ENCODE measurements at regions not wholly inside any gene's neighbourhood (a gene's known extent, or its start where the extent isn't known, plus 50 kb on each side); places are given as distances from the start of the nearest gene placed in this dataset.

DNA sequence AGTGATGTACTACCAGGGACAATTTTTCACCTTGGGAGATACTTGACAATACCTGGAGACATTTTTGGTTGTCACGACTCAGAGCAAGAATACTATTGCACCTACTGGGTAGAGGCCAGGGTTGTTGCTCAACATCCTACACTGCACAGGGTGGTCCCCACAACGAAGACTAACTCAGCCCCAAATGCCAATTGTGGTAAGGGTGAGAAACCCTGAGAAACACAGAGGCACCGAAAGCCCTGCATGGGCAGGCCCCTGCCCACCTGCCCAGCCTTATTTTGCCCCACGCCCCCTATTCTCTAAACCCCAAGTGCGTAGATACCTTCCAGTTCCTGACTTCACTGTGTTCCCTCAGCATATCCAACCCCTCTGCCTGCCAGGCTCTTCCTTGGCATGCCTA lies 163.1 kb upstream of the PKDCC start:
- no peak for TF ChIP-seq EZH2 (IDR thresholded peaks at IDR 0.05; ENCODE audit: borderline replicate concordance, low read length)
- TF ChIP-seq, protein P1, sequence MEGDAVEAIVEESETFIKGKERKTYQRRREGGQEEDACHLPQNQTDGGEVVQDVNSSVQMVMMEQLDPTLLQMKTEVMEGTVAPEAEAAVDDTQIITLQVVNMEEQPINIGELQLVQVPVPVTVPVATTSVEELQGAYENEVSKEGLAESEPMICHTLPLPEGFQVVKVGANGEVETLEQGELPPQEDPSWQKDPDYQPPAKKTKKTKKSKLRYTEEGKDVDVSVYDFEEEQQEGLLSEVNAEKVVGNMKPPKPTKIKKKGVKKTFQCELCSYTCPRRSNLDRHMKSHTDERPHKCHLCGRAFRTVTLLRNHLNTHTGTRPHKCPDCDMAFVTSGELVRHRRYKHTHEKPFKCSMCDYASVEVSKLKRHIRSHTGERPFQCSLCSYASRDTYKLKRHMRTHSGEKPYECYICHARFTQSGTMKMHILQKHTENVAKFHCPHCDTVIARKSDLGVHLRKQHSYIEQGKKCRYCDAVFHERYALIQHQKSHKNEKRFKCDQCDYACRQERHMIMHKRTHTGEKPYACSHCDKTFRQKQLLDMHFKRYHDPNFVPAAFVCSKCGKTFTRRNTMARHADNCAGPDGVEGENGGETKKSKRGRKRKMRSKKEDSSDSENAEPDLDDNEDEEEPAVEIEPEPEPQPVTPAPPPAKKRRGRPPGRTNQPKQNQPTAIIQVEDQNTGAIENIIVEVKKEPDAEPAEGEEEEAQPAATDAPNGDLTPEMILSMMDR (conservative IDR thresholded peaks at IDR 0.05 in 1 of 2, IDR thresholded peaks at IDR 0.05 in 1 of 2; ENCODE audit: extremely low read depth in 1 of 2, insufficient read depth in 1 of 2, low read depth in 1 of 2, low read length in 2 of 2), result no peak

Measured in mammary epithelial cell (primary cell).